ENCODE measurements at regions not wholly inside any gene's neighbourhood (a gene's known extent, or its start where the extent isn't known, plus 50 kb on each side); places are given as distances from the start of the nearest gene placed in this dataset.

- Histone ChIP-seq H3K9me3 (ENCODE audit: control insufficient read depth, insufficient read depth, low read length) (no peaks in the 10 kb centered on the region), H3K4me3 (ENCODE audit: insufficient read depth, low read depth, low read length) (no peak overlapping the region), H3K23ac (ENCODE audit: low read depth, low read length) (no peak overlapping the region), H3K79me1 (ENCODE audit: low read depth in 1 of 2, low read length in 2 of 2) (no peaks in the 10 kb centered on the region), H3K14ac (replicated peaks; ENCODE audit: low read depth, low read length) (no peak overlapping the region), H2AK5ac (ENCODE audit: low read depth, low read length) (no peak overlapping the region), H4K8ac (ENCODE audit: low read depth in 2 of 2, low read length in 2 of 2) (no peak overlapping the region), H3K4me1 (ENCODE audit: control insufficient read depth, insufficient read depth, low read length) (no peaks in the 10 kb centered on the region), H2BK120ac (ENCODE audit: low read depth, low read length) (no peak overlapping the region), H3K36me3 (ENCODE audit: control insufficient read depth, insufficient read depth, low read length) (no peaks in the 10 kb centered on the region), H2BK5ac (ENCODE audit: low read depth, low read length, poor library complexity, severe bottlenecking) (no peak overlapping the region), H2BK20ac (ENCODE audit: low read depth, low read length) (no peak overlapping the region), H2AFZ (replicated peaks; ENCODE audit: low read length, poor library complexity) (no peak overlapping the region), H3K9ac (ENCODE audit: low read depth, low read length) (no peak overlapping the region), H3K4ac (ENCODE audit: low read depth, low read length) (no peak overlapping the region), H4K91ac (ENCODE audit: insufficient read depth, low read depth, low read length) (no peak overlapping the region), H3K56ac (ENCODE audit: extremely low read depth, insufficient read depth, low read length) (no peak overlapping the region), H3K4me2 (ENCODE audit: low read depth, low read length) (no peak overlapping the region), H3K18ac (ENCODE audit: low read depth, low read length) (no peak overlapping the region), H2AK9ac (replicated peaks; ENCODE audit: low read depth, low read length, poor library complexity) (no peak overlapping the region), H2BK15ac (ENCODE audit: low read depth, low read length) (no peak overlapping the region), H3K27me3 (ENCODE audit: control insufficient read depth, insufficient read depth, low read length) (no peaks in the 10 kb centered on the region), H4K5ac (ENCODE audit: low read depth, low read length) (no peak overlapping the region), H3K9me1 (ENCODE audit: insufficient read depth, low read length) (no peaks in the 10 kb centered on the region), H3K27ac (ENCODE audit: insufficient read depth, low read length) (no peak overlapping the region), H4K20me1 (ENCODE audit: insufficient read depth, low read length) (no peaks in the 10 kb centered on the region)
- dilution Hi-C loops (cut with HindIII; ENCODE audit: low sequenced_read_pairs, unreplicated experiment) (no loop called here), in situ Hi-C loops (cut with MboI; ENCODE audit: low sequenced_read_pairs) (loop anchor here (25.0 kb wide), 1 partner anchor 1094 kb away; no protein-coding TSS in a partner anchor), intact Hi-C loops (cut with micrococcal nuclease) (no loop called here)
- ChIA-PET CTCF (no interaction called here), POLR2A (ENCODE audit: unreplicated experiment) (no interaction called here)
- no TSS peak for BruUV-seq (replicated peaks)
- DNase-seq, result no peak
- no peak for ATAC-seq (ENCODE audit: low read depth)
- WGBS, 2 experiments (ENCODE audit: extremely low coverage in 2 of 2, insufficient read length in 1 of 2), result no CpG with 5 or more reads among the region's 3 CpGs
- TF ChIP-seq CHD1 (IDR thresholded peaks at IDR 0.05; ENCODE audit: low read depth, low read length), result no peak
- TF ChIP-seq RAD21 (IDR thresholded peaks at IDR 0.05; ENCODE audit: low read length), result no peak
- no peak for TF ChIP-seq RFX5 (IDR thresholded peaks at IDR 0.05; ENCODE audit: low read depth, low read length)
- no peak for TF ChIP-seq CEBPB (IDR thresholded peaks at IDR 0.05; ENCODE audit: low read depth, low read length)
- TF ChIP-seq CTCF (conservative IDR thresholded peaks at IDR 0.05; ENCODE audit: low read depth, low read length), result no peak
- TF ChIP-seq MAZ (IDR thresholded peaks at IDR 0.05; ENCODE audit: borderline replicate concordance, low read depth, low read length), result no peak
- TF ChIP-seq FOS (IDR thresholded peaks at IDR 0.05; ENCODE audit: low read depth, low read length), result no peak
Observed at GRCh38 chr5:120843390-120843980, 379.4 kb downstream of the PRR16 start.

All from IMR-90 (cell line).